ENCODE measurements at regions not wholly inside any gene's neighbourhood (a gene's known extent, or its start where the extent isn't known, plus 50 kb on each side); places are given as distances from the start of the nearest gene placed in this dataset.

GRCh38 chr2:49780949-49781348 lies 626.6 kb upstream of the FSHR start:
- no peak overlapping the region for H3K4me3 ChIP-seq (ENCODE audit: low read depth, poor library complexity, severe bottlenecking)
- no peak for DNase-seq (ENCODE audit: low spot score in 2 of 2)
- TF ChIP-seq POLR2A (IDR thresholded peaks at IDR 0.05) (no peak), CTCF (IDR thresholded peaks at IDR 0.05) (no peak)
- intact Hi-C loops (cut with DNase I; ENCODE audit: low total_unique reads): no loop called here
- 54 to 62% methylated on average over 2 of the region's 2 CpGs for WGBS, 2 donors

GRCh38 chr2:49772299-49772970 lies 618.1 kb upstream of the FSHR start:
- intact Hi-C loops (cut with DNase I; ENCODE audit: low total_unique reads): no loop called here

DNA sequence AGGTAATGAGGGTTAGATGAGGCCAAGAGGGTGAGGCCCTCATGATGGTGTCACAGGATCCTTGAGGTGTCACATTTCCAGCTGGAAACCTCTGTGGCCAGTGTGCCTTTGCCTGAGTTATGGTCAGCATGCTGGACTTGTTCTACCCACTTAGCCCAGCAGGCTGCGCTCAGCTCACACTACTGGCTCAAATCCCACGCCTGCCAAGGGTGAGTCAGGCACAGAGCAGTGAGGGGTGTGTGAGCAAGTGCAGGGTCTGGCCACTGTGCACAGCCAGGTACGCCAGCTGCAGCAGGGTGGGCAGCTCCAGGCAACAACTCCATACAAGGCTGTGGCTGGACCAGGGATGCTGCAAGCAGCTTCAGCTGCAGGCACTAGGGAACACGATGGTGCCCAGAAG lies 616.6 kb upstream of the FSHR start:
- TF ChIP-seq CTCF (IDR thresholded peaks at IDR 0.05) (no peak), POLR2A (IDR thresholded peaks at IDR 0.05) (no peak)
- no peak overlapping the region for H3K4me3 ChIP-seq (ENCODE audit: low read depth, poor library complexity, severe bottlenecking)
- intact Hi-C loops (cut with DNase I; ENCODE audit: low total_unique reads): no loop called here
- 58 to 86% methylated on average over 4 of the region's 4 CpGs for WGBS, 2 donors
- DNase-seq (ENCODE audit: low spot score in 2 of 2): no peak

More at GRCh38 chr2:49772299-49772970, 618.1 kb upstream of the FSHR start:
- no peak for TF ChIP-seq POLR2A (IDR thresholded peaks at IDR 0.05)
- TF ChIP-seq CTCF (IDR thresholded peaks at IDR 0.05): no peak
- no peak for DNase-seq (ENCODE audit: low spot score in 2 of 2)
- H3K4me3 ChIP-seq (ENCODE audit: low read depth, poor library complexity, severe bottlenecking): no peak overlapping the region
- WGBS, 2 donors: 93 to 97% methylated on average over 9 of the region's 10 CpGs

GRCh38 chr2:49767316-49767715 lies 613.0 kb upstream of the FSHR start:
- 63% methylated on average over 3 of the region's 3 CpGs for WGBS, 2 donors
- DNase-seq (ENCODE audit: low spot score in 2 of 2): no peak
- intact Hi-C loops (cut with DNase I; ENCODE audit: low total_unique reads): loop anchor here (5.0 kb wide), 1 partner anchor 1235 kb away; the partner anchor contains the start of gene STON1

GRCh38 chr2:49755777-49756176 lies 601.5 kb upstream of the FSHR start:
- no peak overlapping the region for H3K4me3 ChIP-seq (ENCODE audit: low read depth, poor library complexity, severe bottlenecking)
- DNase-seq (ENCODE audit: low spot score in 2 of 2): no peak
- WGBS, 2 donors: 93 to 100% methylated on average over 3 of the region's 3 CpGs
- TF ChIP-seq CTCF (IDR thresholded peaks at IDR 0.05) (no peak), POLR2A (IDR thresholded peaks at IDR 0.05) (no peak)
- intact Hi-C loops (cut with DNase I; ENCODE audit: low total_unique reads): no loop called here

More at GRCh38 chr2:49767316-49767715, 613.0 kb upstream of the FSHR start:
- TF ChIP-seq CTCF (IDR thresholded peaks at IDR 0.05) (no peak), POLR2A (IDR thresholded peaks at IDR 0.05) (no peak)
- no peak overlapping the region for H3K4me3 ChIP-seq (ENCODE audit: low read depth, poor library complexity, severe bottlenecking)

DNA sequence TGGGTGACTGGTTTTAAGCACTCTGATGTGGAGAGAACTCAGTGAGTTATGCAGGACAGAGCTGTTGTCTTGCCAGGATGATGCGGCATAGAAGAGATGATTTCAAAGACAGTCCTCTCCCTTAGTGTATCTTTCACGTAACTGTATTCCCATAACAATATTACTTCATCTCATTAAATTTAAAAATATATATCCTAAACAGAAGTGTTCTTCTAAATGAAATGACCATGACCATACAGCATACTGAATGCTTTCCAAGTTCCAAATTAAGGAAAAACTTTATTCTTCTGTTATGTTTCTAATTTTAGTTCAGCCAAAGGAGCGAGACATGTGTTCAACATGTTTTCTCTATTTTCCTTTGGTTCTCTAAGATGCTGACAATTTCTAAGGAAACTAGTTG lies 600.1 kb upstream of the FSHR start:
- TF ChIP-seq POLR2A (IDR thresholded peaks at IDR 0.05): no peak
- TF ChIP-seq CTCF (IDR thresholded peaks at IDR 0.05): no peak
- intact Hi-C loops (cut with DNase I; ENCODE audit: low total_unique reads): no loop called here
- no peak for DNase-seq (ENCODE audit: low spot score in 2 of 2)
- no peak overlapping the region for H3K4me3 ChIP-seq (ENCODE audit: low read depth, poor library complexity, severe bottlenecking)
- WGBS, 2 donors: 60 to 68% methylated on average over 3 of the region's 3 CpGs
